ENCODE measurements at regions not wholly inside any gene's neighbourhood (a gene's known extent, or its start where the extent isn't known, plus 50 kb on each side); places are given as distances from the start of the nearest gene placed in this dataset.

- no peak for TF ChIP-seq POLR2AphosphoS5 (IDR thresholded peaks at IDR 0.05; ENCODE audit: low read depth, low read length)
- TF ChIP-seq PAX5 (IDR thresholded peaks at IDR 0.05; ENCODE audit: insufficient read depth, low read length, severe bottlenecking), result no peak
- no peak for TF ChIP-seq TAF1 (IDR thresholded peaks at IDR 0.05; ENCODE audit: low read depth, low read length)
- TF ChIP-seq POLR2A (IDR thresholded peaks at IDR 0.05; ENCODE audit: low read depth, low read length), result no peak
- no peak for TF ChIP-seq SPI1 (IDR thresholded peaks at IDR 0.05; ENCODE audit: low read depth, low read length)
- TF ChIP-seq POU2F2 (IDR thresholded peaks at IDR 0.05; ENCODE audit: low read depth, low read length), result no peak
- DNase-seq (ENCODE audit: insufficient read length, low spot score) (no peak), FAIRE-seq (no peak)
These were observed 69.3 kb upstream of the RUNX3 start for GRCh38 chr1:24999426-24999825.

GRCh38 chr1:24998563-24999245, 68.6 kb upstream of the RUNX3 start:
- no peak for TF ChIP-seq POU2F2 (IDR thresholded peaks at IDR 0.05; ENCODE audit: low read depth, low read length)
- no peak for TF ChIP-seq SPI1 (IDR thresholded peaks at IDR 0.05; ENCODE audit: low read depth, low read length)
- TF ChIP-seq POLR2AphosphoS5 (IDR thresholded peaks at IDR 0.05; ENCODE audit: low read depth, low read length), result no peak
- no peak for TF ChIP-seq TAF1 (IDR thresholded peaks at IDR 0.05; ENCODE audit: low read depth, low read length)
- no peak for TF ChIP-seq POLR2A (IDR thresholded peaks at IDR 0.05; ENCODE audit: low read depth, low read length)
- TF ChIP-seq PAX5 (IDR thresholded peaks at IDR 0.05; ENCODE audit: insufficient read depth, low read length, severe bottlenecking), result no peak
- DNase-seq (ENCODE audit: insufficient read length, low spot score), result no peak
- peak; percentile 83 for FAIRE-seq

GRCh38 chr1:24996983-24997893, 67.2 kb upstream of the RUNX3 start:
- DNase-seq (ENCODE audit: insufficient read length, low spot score) (peak; percentile 65), FAIRE-seq (peak; percentile 91)
- TF ChIP-seq TAF1 (IDR thresholded peaks at IDR 0.05; ENCODE audit: low read depth, low read length) (no peak), POU2F2 (IDR thresholded peaks at IDR 0.05; ENCODE audit: low read depth, low read length) (no peak), PAX5 (IDR thresholded peaks at IDR 0.05; ENCODE audit: insufficient read depth, low read length, severe bottlenecking) (no peak), SPI1 (IDR thresholded peaks at IDR 0.05; ENCODE audit: low read depth, low read length) (no peak), POLR2A (IDR thresholded peaks at IDR 0.05; ENCODE audit: low read depth, low read length) (no peak), POLR2AphosphoS5 (IDR thresholded peaks at IDR 0.05; ENCODE audit: low read depth, low read length) (no peak)

- DNase-seq (ENCODE audit: insufficient read length, low spot score) (no peak), FAIRE-seq (no peak)
- no peak for TF ChIP-seq POLR2AphosphoS5 (IDR thresholded peaks at IDR 0.05; ENCODE audit: low read depth, low read length)
- no peak for TF ChIP-seq POU2F2 (IDR thresholded peaks at IDR 0.05; ENCODE audit: low read depth, low read length)
- TF ChIP-seq POLR2A (IDR thresholded peaks at IDR 0.05; ENCODE audit: low read depth, low read length), result no peak
- TF ChIP-seq PAX5 (IDR thresholded peaks at IDR 0.05; ENCODE audit: insufficient read depth, low read length, severe bottlenecking), result no peak
- TF ChIP-seq TAF1 (IDR thresholded peaks at IDR 0.05; ENCODE audit: low read depth, low read length), result no peak
These were observed 66.4 kb upstream of the RUNX3 start for GRCh38 chr1:24996456-24996855.

GRCh38 chr1:24995661-24996060, 65.6 kb upstream of the RUNX3 start:
- FAIRE-seq (no peak), DNase-seq (ENCODE audit: insufficient read length, low spot score) (no peak)
- TF ChIP-seq POLR2AphosphoS5 (IDR thresholded peaks at IDR 0.05; ENCODE audit: low read depth, low read length) (no peak), PAX5 (IDR thresholded peaks at IDR 0.05; ENCODE audit: insufficient read depth, low read length, severe bottlenecking) (no peak), POLR2A (IDR thresholded peaks at IDR 0.05; ENCODE audit: low read depth, low read length) (no peak), TAF1 (IDR thresholded peaks at IDR 0.05; ENCODE audit: low read depth, low read length) (no peak), POU2F2 (IDR thresholded peaks at IDR 0.05; ENCODE audit: low read depth, low read length) (no peak), SPI1 (IDR thresholded peaks at IDR 0.05; ENCODE audit: low read depth, low read length) (no peak)

- DNase-seq (ENCODE audit: insufficient read length, low spot score) (no peak), FAIRE-seq (no peak)
- TF ChIP-seq POLR2AphosphoS5 (IDR thresholded peaks at IDR 0.05; ENCODE audit: low read depth, low read length) (no peak), SPI1 (IDR thresholded peaks at IDR 0.05; ENCODE audit: low read depth, low read length) (no peak), POU2F2 (IDR thresholded peaks at IDR 0.05; ENCODE audit: low read depth, low read length) (no peak), TAF1 (IDR thresholded peaks at IDR 0.05; ENCODE audit: low read depth, low read length) (no peak), POLR2A (IDR thresholded peaks at IDR 0.05; ENCODE audit: low read depth, low read length) (no peak), PAX5 (IDR thresholded peaks at IDR 0.05; ENCODE audit: insufficient read depth, low read length, severe bottlenecking) (no peak)
These were observed 65.1 kb upstream of the RUNX3 start for GRCh38 chr1:24995140-24995539.

GRCh38 chr1:24993871-24994580, 64.0 kb upstream of the RUNX3 start:
- TF ChIP-seq POU2F2 (IDR thresholded peaks at IDR 0.05; ENCODE audit: low read depth, low read length), result no peak
- no peak for TF ChIP-seq SPI1 (IDR thresholded peaks at IDR 0.05; ENCODE audit: low read depth, low read length)
- no peak for TF ChIP-seq PAX5 (IDR thresholded peaks at IDR 0.05; ENCODE audit: insufficient read depth, low read length, severe bottlenecking)
- TF ChIP-seq POLR2AphosphoS5 (IDR thresholded peaks at IDR 0.05; ENCODE audit: low read depth, low read length), result no peak
- no peak for TF ChIP-seq POLR2A (IDR thresholded peaks at IDR 0.05; ENCODE audit: low read depth, low read length)
- no peak for TF ChIP-seq TAF1 (IDR thresholded peaks at IDR 0.05; ENCODE audit: low read depth, low read length)
- FAIRE-seq (peak; percentile 48), DNase-seq (ENCODE audit: insufficient read length, low spot score) (no peak)

- FAIRE-seq, result no peak
- no peak for DNase-seq (ENCODE audit: insufficient read length, low spot score)
- TF ChIP-seq PAX5 (IDR thresholded peaks at IDR 0.05; ENCODE audit: insufficient read depth, low read length, severe bottlenecking), result no peak
- TF ChIP-seq POLR2A (IDR thresholded peaks at IDR 0.05; ENCODE audit: low read depth, low read length), result no peak
- TF ChIP-seq TAF1 (IDR thresholded peaks at IDR 0.05; ENCODE audit: low read depth, low read length), result no peak
These were observed 62.7 kb upstream of the RUNX3 start for GRCh38 chr1:24992761-24993211.
